GM13976 (cell line): ENCODE measurements at regions not wholly inside any gene's neighbourhood (a gene's known extent, or its start where the extent isn't known, plus 50 kb on each side); places are given as distances from the start of the nearest gene placed in this dataset.

ENCODE experiments used
- DNase-seq: peaks from one replicate; pipeline ENCODE4 v3.0.0; 2012; ENCODE audit warnings: low spot score
- in situ Hi-C: fragments of 300-500 bp; cut with MboI; formaldehyde crosslinking; loops from one replicate; pipeline ENCODE4 v1.12.0; 2022; ENCODE audit warnings: low sequenced_read_pairs, mixed read lengths, inconsistent platforms; ENCODE audit not compliant: unreplicated experiment
- TF ChIP-seq, protein P1 (sequence below): IDR thresholded peaks from 2 replicates; pipeline ENCODE4 v1.5.1; 2012; ENCODE audit warnings: borderline replicate concordance, mild to moderate bottlenecking; ENCODE audit not compliant: insufficient read depth; ENCODE audit errors: extremely low read depth, missing control alignments, control extremely low read depth

DNA sequence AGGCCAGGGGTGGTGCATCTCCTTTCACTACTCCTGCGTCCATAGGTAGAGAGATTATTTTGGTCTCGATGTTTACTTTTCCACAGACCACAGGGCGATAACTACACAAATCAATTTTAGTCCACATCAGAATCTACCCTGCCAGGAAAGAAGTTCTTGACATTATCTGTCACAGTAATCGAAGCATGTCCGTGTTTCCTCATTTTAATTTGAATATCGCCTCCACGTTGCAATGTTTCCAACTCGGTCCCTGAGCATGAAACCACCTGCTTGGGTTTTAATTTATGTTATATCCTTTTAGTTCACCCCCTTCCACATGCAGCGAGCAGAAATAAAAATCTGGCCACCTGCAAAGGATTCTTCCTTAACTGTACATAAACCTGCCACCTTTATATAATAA is 100.1 kb upstream of the ATXN3L start:
- TF ChIP-seq, protein P1, sequence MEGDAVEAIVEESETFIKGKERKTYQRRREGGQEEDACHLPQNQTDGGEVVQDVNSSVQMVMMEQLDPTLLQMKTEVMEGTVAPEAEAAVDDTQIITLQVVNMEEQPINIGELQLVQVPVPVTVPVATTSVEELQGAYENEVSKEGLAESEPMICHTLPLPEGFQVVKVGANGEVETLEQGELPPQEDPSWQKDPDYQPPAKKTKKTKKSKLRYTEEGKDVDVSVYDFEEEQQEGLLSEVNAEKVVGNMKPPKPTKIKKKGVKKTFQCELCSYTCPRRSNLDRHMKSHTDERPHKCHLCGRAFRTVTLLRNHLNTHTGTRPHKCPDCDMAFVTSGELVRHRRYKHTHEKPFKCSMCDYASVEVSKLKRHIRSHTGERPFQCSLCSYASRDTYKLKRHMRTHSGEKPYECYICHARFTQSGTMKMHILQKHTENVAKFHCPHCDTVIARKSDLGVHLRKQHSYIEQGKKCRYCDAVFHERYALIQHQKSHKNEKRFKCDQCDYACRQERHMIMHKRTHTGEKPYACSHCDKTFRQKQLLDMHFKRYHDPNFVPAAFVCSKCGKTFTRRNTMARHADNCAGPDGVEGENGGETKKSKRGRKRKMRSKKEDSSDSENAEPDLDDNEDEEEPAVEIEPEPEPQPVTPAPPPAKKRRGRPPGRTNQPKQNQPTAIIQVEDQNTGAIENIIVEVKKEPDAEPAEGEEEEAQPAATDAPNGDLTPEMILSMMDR: peak; percentile 7
- no peak for DNase-seq
- in situ Hi-C loops: no loop called here

DNA sequence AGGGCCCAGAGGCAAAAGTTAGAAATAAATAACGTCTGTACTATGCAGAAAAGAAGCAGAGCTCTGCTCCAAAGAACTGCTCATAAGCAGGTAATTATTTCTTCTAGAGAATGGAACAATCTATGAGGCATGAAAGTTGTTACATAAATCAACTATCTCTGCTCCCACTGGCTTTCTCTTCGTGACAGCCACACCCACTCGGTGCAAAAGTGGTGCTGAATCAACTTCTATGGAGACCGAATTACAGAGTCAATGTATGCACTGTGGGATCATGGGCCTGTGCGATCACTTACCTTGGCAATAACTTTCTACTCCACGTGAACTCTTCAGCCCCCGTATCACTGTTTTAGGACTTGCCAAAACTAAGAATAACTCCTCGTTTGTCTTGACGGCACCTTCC is 99.4 kb upstream of the ATXN3L start:
- in situ Hi-C loops: no loop called here
- TF ChIP-seq, protein P1: no peak
- no peak for DNase-seq

DNA sequence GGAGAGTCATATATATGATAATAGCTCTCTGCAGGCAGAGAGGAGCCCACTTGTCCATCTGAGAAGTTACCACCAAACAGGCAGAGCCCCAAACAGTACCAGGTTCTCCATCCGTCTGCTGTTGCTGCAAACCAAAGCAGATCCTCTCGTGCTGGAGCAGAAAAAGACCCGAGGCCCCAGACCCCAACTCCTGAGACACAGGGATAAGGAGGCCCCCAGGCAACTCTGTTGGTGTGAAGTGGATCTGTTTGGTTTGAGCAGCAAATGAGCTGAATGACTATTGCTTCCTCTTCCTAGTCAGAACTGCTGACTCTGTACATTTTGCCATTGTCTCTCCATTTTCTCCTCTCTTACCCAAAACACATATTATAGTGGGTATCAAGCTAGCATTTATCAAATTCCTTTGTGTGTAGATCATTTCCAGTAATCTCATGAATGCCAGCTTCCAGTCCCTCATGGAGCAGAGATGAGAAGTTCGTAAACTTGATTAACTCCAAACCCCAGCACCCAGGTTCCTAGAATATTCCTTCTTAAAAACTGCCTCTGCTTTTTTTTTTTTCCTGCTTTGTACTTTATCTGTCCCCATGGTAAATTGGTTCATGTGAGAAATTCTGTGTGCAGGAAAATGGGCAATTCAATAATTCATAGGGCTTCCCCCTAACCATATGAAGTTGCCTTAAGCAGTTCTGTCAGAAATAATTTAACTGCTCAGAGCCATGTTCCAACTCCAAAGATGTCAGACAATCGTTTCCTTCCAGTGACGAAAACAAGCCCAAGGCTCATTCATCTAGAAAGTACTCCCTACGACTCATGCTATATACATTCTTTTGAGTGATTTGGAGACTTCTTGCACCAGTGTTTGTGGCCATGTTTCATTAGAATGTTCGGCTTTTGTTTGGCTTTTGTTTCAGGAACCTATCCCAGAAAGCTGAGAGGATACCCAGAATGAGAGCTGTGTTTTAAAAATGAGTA is 98.6 kb upstream of the ATXN3L start:
- TF ChIP-seq, protein P1: no peak

DNA sequence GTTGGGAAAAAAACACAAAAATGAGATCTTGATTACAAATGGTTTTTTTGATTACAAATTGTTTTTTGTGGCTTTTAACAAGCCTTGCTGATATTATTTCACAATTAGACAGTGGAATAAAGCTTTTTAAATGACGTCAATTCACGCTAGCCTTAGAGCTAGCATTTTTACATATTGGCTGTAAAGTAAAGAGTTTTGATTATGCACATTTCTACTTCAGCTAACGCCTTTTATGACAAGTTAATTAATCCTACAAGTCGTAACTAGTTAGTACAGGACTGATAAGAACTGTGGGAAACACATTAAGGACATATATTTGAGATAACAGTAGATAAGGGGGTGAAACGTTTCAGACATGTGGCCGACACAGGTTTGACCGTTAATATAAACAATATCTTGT is 95.7 kb upstream of the ATXN3L start:
- in situ Hi-C loops: no loop called here
- no peak for DNase-seq
- TF ChIP-seq, protein P1: no peak

More for the DNA sequence above, 98.6 kb upstream of the ATXN3L start:
- in situ Hi-C loops: no loop called here
- no peak for DNase-seq

DNA sequence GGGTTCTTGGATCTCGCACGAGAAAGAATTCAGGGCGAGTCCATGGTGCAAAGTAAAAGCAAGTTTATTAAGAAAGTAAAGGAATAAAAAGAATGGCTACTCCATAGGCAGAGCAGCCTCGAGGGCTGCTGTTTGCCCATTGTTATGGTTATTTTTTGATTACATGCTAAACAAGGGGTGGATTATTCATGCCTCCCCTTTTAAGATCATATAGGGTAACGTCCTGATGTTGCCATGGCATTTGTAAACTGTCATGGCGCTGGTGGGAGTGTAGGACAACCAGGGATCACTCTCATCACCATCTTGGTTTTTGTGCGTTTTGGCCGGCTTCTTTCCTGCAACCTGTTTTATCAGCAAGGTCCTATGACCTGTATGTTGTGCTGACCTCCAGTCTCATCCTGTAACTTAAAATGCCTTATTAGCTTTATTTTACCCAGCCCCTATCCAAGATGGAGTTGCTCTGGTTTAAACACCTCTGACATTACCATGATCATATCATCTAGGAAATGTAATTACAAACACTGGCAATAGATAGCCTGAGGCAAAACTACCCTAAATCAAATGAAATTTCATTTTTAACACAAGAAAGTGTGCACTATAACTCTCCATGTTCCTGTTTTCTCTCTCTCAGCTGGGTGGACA is 94.3 kb upstream of the ATXN3L start:
- in situ Hi-C loops: no loop called here
- TF ChIP-seq, protein P1: no peak
- no peak for DNase-seq

DNA sequence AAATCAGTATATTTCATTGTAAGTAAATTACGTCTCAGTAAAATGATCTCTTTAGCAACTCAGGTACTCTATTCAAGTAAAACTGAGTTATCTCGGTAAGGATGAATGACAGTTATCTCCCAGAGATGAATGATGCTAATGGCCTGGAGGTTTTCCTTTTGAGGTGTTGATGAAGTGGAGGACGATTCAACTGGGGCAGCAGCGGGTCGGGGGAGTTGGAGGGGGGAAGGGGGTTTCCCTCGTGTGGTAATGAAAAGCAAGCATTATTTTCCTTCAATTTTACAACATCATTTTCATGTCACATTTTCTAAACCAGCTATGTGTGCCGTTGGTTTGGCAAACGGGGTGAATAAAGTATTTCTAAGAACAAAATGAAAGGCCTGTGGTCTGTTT is 92.4 kb upstream of the ATXN3L start:
- TF ChIP-seq, protein P1: no peak
- in situ Hi-C loops: no loop called here
- no peak for DNase-seq
